Transverse colon (tissue), 4 donors: ENCODE measurements at regions not wholly inside any gene's neighbourhood (a gene's known extent, or its start where the extent isn't known, plus 50 kb on each side); places are given as distances from the start of the nearest gene placed in this dataset.

ENCODE experiments used
- DNase-seq: peaks from one replicate; pipeline ENCODE4 v3.0.0-alpha.2; 2019
- H3K27ac ChIP-seq, 4 donors: fragments of 200-600 bp; sonication (generic); 2 replicates each; pipeline ENCODE4 v1.5.1; 2016 to 2018; ENCODE audit warnings: inconsistent platforms in 4 of 4
- H3K27me3 ChIP-seq: fragments of 200-600 bp; sonication (generic); 2 replicates; pipeline ENCODE4 v1.5.1; 2017; ENCODE audit warnings: inconsistent platforms
- H3K36me3 ChIP-seq, 4 donors: fragments of 200-600 bp; sonication (generic); 2 replicates each; pipeline ENCODE4 v1.5.1; 2017 to 2019; ENCODE audit warnings: inconsistent platforms in 4 of 4
- H3K4me1 ChIP-seq, 4 donors: fragments of 200-600 bp; sonication (generic); 2 replicates each; pipeline ENCODE4 v1.5.1; 2017 to 2020; ENCODE audit warnings: inconsistent platforms in 4 of 4
- H3K4me3 ChIP-seq, 4 donors: fragments of 200-600 bp; sonication (generic); 1 replicate in 1 of 4; 2 replicates in 3 of 4; pipeline versions ENCODE4 v1.5.1 to v1.6.1; 2017 to 2019; ENCODE audit warnings: inconsistent platforms in 4 of 4
- H3K9me3 ChIP-seq, 2 donors: fragments of 200-600 bp; sonication (generic); 2 replicates each; pipeline ENCODE4 v1.5.1; 2017 to 2019; ENCODE audit warnings: inconsistent platforms in 2 of 2
- EP300 ChIP-seq: sonication (generic); formaldehyde crosslinking; IDR thresholded peaks from one replicate; pipeline ENCODE4 v1.6.1; 2017; ENCODE audit warnings: antibody characterized with exemption, low read depth
- POLR2A ChIP-seq: fragments of 450-650 bp; IDR thresholded peaks from one replicate; pipeline ENCODE4 v1.6.1; 2016; ENCODE audit warnings: antibody characterized with exemption, mild to moderate bottlenecking, moderate library complexity
- POLR2AphosphoS5 ChIP-seq, 3 donors: sonication (generic); formaldehyde crosslinking; IDR thresholded peaks; one replicate each; pipeline ENCODE4 v1.6.1; 2016; ENCODE audit warnings: antibody characterized with exemption in 3 of 3
- WGBS, 2 donors: methylation state at CpG; one replicate each; pipeline ENCODE4 v1.1.5; 2018; ENCODE audit warnings: low coverage in 1 of 2; 5-methylcytosine and 5-hydroxymethylcytosine counted together
- in situ Hi-C, 4 donors: fragments of 200-750 bp; cut with MboI; loops; one replicate each; pipeline versions ENCODE4 v1.15.0 to v1.15.1; 2017; ENCODE audit warnings: low sequenced_read_pairs in 3 of 4, low pct_ligation_motif_present in 1 of 4, low pct_unique_long_range_greater_than_20kb in 1 of 4
- intact Hi-C: fragments of 100-400 bp; cut with DNase I; formaldehyde crosslinking; loops from one replicate; pipeline ENCODE4 v1.15.1; 2023; ENCODE audit warnings: low total_unique reads
- small RNA-seq, 4 donors: library from RNA; depleted of rRNA; stranded (forward); fragments of <200 nt; gene quantifications; one replicate each; pipeline ENCODE3, GENCODE V24; 2016
- TF ChIP-seq, protein P1 (sequence below), 5 experiments: fragments of 200-600 bp in 3 of 5; fragments of 450-650 bp in 2 of 5; sonication (generic) in 3 of 5; IDR thresholded peaks; 1 replicate in 2 of 5; 2 replicates in 3 of 5; pipeline ENCODE4 v1.5.1; 2016 to 2017; ENCODE audit warnings: antibody characterized with exemption in 5 of 5, inconsistent platforms in 3 of 5, mild to moderate bottlenecking in 2 of 5, moderate library complexity in 1 of 5

DNA sequence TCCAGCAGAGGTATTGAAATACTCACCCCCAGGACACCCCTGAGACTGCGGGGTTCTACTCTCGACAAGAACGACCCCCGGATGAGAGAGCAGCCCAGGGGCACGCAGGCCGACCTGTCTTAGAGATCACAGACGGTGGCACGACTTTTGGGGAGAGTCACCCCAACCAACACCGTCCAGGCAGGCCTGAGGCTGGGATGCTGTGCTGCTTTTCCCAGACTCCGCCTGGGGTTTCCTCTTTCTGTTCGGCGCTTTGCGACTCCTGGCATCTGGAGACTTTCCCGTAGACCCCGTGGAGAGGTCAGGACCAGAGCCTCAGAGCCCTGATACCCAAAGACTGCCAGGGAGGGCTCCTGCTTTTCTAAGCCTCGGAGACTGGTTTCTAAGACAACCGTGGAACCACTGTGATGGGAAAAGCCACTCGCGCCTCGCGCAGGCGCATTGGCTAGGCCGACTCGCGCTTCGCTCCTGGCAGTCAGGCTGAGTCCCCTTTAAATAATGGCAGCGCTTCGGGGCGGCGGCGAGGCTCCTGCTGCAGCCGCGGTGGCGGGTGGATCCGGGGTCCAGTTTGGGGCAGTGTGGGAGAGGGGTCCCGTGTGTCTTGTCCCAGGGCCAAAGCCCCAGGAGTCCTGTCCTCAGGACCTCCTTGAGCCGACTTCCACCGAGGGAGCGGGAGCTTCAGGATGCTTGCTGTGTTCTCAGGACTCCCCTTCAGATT lies 484.0 kb downstream of the SPATA31A7 start:
- H3K9me3 ChIP-seq: no peaks in the 10 kb centered on the region
- no peak for TF ChIP-seq POLR2A
- no peak for TF ChIP-seq EP300
- no peak for TF ChIP-seq POLR2AphosphoS5 (IDR thresholded peaks at IDR 0.05)
- TF ChIP-seq, protein P1, sequence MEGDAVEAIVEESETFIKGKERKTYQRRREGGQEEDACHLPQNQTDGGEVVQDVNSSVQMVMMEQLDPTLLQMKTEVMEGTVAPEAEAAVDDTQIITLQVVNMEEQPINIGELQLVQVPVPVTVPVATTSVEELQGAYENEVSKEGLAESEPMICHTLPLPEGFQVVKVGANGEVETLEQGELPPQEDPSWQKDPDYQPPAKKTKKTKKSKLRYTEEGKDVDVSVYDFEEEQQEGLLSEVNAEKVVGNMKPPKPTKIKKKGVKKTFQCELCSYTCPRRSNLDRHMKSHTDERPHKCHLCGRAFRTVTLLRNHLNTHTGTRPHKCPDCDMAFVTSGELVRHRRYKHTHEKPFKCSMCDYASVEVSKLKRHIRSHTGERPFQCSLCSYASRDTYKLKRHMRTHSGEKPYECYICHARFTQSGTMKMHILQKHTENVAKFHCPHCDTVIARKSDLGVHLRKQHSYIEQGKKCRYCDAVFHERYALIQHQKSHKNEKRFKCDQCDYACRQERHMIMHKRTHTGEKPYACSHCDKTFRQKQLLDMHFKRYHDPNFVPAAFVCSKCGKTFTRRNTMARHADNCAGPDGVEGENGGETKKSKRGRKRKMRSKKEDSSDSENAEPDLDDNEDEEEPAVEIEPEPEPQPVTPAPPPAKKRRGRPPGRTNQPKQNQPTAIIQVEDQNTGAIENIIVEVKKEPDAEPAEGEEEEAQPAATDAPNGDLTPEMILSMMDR (IDR thresholded peaks at IDR 0.05): no peak
- H3K36me3 ChIP-seq: no peaks in the 10 kb centered on the region
- intact Hi-C loops: no loop called here
- 86% methylated on average over 39 of the region's 39 CpGs; no CpG with 5 or more reads in 1 of the 2 donors for WGBS, 2 donors
- H3K4me3 ChIP-seq: no peak overlapping the region
- in situ Hi-C loops: no loop called here
- H3K27ac ChIP-seq: no peak overlapping the region
- H3K27me3 ChIP-seq: no peaks in the 10 kb centered on the region
- no peak for DNase-seq
- no peaks in the 10 kb centered on the region for H3K4me1 ChIP-seq

DNA sequence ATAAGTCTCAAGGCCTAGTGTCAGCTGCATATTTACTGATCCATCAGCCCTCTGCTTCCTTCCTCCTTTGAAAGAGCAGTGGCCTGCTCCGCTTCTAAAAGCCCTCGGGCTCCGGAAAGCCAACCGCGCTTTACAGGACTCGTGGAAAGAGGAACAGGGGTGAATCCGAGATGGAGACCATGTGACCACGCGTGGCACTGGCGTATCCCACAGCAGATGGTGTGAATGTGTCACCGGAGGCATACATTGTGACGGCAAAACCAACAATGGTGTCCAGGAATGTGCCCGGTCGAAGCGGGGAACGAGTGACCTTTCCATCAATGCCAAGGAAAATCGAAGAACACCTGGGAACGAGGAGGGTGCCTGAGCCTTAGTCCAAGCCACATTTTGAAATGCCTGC lies 484.6 kb downstream of the SPATA31A7 start:
- Histone ChIP-seq H3K27me3 (no peaks in the 10 kb centered on the region), H3K27ac (no peak overlapping the region), H3K4me3 (no peak overlapping the region), H3K36me3 (no peaks in the 10 kb centered on the region), H3K9me3 (no peaks in the 10 kb centered on the region), H3K4me1 (no peaks in the 10 kb centered on the region)
- in situ Hi-C loops (no loop called here), intact Hi-C loops (no loop called here)
- 89% methylated on average over 18 of the region's 18 CpGs; no CpG with 5 or more reads in 1 of the 2 donors for WGBS, 2 donors
- no peak for DNase-seq
- TF ChIP-seq EP300: no peak
- TF ChIP-seq, protein P1 (IDR thresholded peaks at IDR 0.05): no peak
- no peak for TF ChIP-seq POLR2A
- no peak for TF ChIP-seq POLR2AphosphoS5 (IDR thresholded peaks at IDR 0.05)

DNA sequence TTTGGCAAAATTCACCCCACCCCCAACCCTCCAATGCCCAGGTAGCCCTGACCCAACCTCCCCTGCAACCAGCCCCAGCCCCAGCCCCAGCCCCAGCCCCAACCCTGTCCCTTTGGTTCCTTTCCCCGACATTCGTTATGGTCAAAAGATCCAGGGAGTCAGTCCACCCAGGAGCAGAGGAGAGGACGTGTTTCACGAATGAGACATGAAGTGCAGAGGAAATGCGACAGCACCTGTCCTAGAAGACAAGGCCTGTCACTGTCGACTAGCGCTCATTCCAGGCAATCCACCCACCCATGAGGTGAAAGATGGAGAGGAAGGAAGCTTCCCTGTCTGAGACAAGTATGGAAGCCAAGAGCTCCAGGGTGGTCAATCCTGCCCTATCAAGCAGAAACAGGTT lies 485.0 kb downstream of the SPATA31A7 start:
- H3K4me3 ChIP-seq: no peak overlapping the region
- no peaks in the 10 kb centered on the region for H3K4me1 ChIP-seq
- TF ChIP-seq POLR2A: no peak
- no peak for TF ChIP-seq POLR2AphosphoS5 (IDR thresholded peaks at IDR 0.05)
- TF ChIP-seq EP300: no peak
- TF ChIP-seq, protein P1 (IDR thresholded peaks at IDR 0.05): no peak

More for the DNA sequence above, 485.0 kb downstream of the SPATA31A7 start:
- no peaks in the 10 kb centered on the region for H3K36me3 ChIP-seq
- in situ Hi-C loops (no loop called here), intact Hi-C loops (no loop called here)
- H3K27me3 ChIP-seq: no peaks in the 10 kb centered on the region
- no peak for DNase-seq
- WGBS, 2 donors: 93 to 100% methylated on average over 3 to 7 of the region's 7 CpGs
- no peak overlapping the region for H3K27ac ChIP-seq
- H3K9me3 ChIP-seq: no peaks in the 10 kb centered on the region

Small RNA genes lying in the stretch of these regions (small RNA-seq; reads per million reads assigned to genes)
- gene RF00019: 0 reads per million in 4 donors
